Activated T-helper 9 cell treated with anti-CD3 and anti-CD28 coated beads, Interleukin-2, amount 50 U/mL, for 16 hours (primary cell): ENCODE measurements at regions not wholly inside any gene's neighbourhood (a gene's known extent, or its start where the extent isn't known, plus 50 kb on each side); places are given as distances from the start of the nearest gene placed in this dataset.

ENCODE experiments used
- DNase-seq: peaks from one replicate; pipeline ENCODE4 v3.0.0-alpha.2; 2020; ENCODE audit warnings: low read depth

DNA sequence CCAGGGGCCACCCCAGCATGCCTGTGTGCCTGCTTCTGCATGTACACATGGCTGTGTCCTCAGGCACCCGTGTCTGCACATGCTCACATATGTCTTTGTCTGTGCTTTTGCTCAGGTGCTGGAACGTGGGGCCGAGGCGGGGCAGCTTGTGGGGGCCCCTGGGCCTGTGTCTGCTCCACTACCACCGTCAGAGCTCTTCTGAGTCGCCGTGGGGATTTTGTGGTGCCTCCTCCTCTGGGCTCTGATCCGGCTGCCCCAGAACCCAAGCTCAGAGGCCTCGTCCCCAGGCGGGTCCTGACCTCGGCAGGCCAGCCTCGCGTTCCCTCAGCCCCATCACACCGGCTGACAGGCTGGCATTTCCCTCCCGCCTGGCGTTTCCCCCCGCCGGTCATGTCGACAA, 104.6 kb upstream of the ACTRT2 start:
- DNase-seq = no peak

DNA sequence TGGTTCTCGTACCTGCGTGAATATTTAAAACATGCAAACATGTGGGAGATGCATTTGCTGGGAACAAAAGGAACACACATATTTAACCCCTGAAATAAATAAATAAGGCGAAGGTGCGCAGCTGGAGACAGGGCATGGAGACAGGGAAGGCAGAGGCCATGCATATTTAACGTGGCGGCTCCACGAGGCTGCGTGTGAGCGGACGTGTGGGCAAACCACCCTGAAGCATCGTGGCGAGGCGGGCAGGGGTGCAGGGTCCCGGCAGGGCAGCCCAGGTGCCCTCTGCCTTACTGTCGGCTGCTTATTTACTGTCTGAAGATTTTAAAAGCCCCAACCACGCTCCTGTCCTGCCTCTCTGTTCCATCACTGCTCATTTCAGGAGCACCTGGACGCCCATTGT, 104.0 kb upstream of the ACTRT2 start:
- no peak for DNase-seq

GRCh38 chr1:2918441-2918840, 102.8 kb upstream of the ACTRT2 start:
- DNase-seq = no peak

- DNase-seq = no peak
These were observed 101.4 kb upstream of the ACTRT2 start for GRCh38 chr1:2919841-2920240.

DNA sequence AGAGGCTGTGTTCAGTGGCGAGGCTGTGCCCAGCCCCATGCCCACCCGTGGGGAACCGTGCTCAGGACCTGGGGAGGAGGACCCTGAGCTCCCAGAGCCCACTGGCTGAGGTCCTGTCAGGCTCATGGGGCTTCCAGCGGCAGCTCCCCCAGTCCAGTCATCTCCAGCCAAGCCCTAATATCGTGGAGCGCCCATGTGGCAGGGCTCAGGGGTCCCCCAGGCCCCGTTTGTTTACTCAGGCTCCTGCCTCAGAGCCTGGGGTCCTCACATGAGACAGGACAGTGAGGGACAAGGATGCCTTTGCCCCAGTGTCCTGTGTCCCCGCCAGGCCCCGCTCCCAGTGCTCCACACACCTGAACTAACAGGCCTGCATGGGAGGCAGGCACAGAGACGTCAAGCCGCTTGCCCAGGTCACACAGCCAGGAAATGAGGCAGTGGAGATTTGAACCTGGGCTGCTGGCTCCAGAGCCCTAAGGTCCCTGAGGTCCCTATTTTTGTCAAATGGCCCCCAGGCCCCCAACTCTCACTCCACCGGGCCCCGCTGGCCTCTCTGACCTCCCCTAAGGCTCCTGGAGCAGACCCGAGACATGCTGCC, 100.7 kb upstream of the ACTRT2 start:
- no peak for DNase-seq

- DNase-seq = peak; percentile 15
These were observed 99.1 kb upstream of the ACTRT2 start for GRCh38 chr1:2921970-2922686.

DNA sequence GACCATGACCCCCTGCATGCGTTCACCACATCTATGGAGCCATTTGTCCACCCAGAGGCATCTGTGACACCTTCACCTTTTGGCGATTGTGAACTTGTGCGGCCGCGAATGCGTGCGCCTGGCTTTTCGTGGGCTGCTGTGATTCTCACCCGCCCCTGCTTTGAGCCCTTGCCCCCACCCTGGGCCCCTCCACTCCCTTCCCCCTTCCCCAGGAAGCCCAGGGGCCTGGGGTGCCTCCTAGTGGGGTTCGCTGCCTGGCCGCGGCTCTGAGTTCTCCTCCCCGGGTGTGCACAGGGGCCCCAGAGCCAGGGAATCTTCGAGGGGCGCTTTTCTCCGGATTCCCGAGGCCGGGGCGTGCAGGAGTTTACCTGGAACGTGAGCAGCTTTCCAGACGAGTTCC, 97.9 kb upstream of the ACTRT2 start:
- no peak for DNase-seq

- no peak for DNase-seq
These were observed 96.0 kb upstream of the ACTRT2 start for GRCh38 chr1:2925291-2925690.

DNA sequence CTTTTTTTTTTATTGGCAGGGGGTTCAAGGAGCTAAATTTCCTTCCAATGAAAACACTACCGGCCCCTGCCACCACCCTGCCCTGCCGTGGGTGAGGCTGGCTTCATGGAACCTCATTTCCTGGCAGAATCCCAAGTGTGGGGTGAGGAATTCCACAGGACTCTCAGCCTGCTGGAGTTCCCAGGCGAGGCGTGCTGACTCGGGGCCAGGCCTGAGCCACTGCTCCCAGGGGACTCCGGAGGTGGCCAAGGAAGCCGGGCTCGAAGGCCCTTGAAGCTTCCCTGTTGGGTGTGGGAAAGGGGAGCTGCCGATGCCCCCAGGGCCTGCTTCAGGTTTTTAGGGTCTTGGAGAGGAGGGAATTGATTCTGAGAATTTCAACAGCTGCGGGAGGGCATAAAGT, 95.3 kb upstream of the ACTRT2 start:
- DNase-seq = no peak

DNA sequence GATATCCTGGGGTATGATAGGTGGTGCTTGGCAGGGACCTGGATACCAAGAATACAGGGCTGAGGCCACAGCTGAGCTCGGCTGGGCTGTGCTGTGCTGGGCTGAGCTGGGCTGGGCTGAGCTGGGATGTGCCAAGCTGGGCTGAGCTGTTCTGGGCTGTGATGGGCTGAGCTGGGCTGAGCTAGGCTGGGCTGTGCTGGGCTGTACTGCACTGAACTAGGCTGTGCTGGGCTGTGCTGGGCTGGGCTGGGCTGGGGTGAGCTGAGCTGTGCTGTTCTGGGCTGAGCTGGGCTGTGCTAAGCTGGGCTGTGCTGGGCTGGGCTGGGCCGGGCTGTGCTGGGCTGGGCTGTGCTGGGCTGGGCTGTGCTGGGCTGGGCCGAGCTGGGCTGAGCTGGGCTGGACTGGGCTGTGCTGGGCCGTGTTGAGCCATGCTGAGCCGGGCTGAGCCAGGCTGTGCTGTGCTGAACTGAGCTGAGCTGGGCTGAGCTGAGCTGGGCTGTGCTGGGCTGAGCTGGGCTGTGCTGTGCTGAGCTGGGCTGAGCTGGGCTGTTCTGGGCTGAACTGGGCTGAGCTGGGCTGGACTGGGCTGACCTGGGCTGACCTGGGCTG, 94.7 kb upstream of the ACTRT2 start:
- DNase-seq = no peak

- no peak for DNase-seq
These were observed 93.6 kb upstream of the ACTRT2 start for GRCh38 chr1:2927393-2928360.

GRCh38 chr1:2928366-2929325, 92.6 kb upstream of the ACTRT2 start:
- no peak for DNase-seq

- DNase-seq = no peak
These were observed 91.9 kb upstream of the ACTRT2 start for GRCh38 chr1:2929335-2929734.

DNA sequence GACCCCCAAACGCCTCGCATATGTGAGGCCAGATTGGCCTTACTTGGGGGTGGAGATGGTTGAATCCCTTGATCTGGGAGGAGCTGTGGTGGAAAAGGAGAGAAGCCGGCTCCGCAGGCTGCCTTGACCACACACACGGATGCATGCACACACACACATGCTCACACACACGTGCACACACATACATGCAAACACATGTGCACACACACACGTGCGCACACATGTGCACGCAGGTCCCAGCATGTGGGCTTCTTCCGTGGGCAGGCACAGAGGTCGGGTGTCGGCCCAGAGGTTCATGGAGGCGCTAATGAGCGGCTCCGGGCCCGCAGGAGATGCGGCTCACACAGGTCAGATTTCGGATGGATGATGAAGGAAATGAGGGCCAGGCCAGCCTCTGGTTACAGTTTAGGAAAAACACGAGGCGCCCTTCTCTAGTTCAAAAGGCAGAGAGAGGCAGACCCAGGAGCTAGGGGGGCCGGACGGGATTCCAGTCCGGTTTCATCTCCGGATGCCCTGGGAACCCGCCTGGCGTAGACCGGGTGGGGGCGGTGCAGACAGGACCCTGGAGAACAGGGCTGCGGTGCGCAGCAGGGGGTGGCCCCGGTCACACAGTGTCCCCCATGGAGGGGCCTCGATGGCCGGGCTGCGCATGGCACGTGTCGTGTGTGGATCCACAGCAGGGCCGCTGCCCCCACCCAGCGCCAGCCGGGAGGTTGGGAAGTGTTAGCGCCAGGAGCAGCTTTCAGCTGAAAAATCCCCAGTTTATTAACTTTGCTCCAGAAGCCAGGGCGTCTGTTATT, 91.1 kb upstream of the ACTRT2 start:
- no peak for DNase-seq

GRCh38 chr1:2930913-2931723, 90.1 kb upstream of the ACTRT2 start:
- no peak for DNase-seq

DNA sequence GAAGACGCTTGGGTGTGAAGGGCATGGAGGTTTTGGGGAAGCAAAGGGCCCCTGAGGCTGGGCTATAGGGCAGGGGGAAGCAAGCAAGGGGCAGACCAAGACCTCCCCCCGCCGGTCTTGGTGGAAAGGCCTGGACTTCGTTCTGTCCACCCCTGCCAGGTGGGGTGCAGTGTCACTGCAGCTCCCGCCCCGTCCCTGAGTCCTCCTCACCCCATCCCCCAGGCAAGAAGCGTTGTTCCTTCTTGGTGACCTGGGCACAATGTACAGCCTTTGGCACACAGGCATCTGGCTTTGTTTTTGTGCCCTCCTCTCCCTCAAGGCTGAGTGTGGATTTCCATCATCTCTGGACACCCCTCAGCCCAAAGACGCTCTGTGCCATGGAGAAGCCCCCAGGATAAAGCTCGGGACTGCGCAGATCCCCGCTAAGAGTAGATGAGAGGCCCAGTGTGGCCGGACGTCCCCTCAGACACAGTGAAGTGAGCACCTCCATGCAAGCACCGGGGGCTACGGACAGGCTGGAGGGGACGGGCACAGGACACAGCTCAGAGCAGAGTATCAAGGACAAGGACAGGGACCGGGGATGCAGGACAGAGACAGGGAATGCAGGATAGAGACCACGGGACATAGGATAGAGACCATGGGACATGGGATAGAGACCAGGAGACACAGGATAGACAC, 89.4 kb upstream of the ACTRT2 start:
- DNase-seq = no peak

DNA sequence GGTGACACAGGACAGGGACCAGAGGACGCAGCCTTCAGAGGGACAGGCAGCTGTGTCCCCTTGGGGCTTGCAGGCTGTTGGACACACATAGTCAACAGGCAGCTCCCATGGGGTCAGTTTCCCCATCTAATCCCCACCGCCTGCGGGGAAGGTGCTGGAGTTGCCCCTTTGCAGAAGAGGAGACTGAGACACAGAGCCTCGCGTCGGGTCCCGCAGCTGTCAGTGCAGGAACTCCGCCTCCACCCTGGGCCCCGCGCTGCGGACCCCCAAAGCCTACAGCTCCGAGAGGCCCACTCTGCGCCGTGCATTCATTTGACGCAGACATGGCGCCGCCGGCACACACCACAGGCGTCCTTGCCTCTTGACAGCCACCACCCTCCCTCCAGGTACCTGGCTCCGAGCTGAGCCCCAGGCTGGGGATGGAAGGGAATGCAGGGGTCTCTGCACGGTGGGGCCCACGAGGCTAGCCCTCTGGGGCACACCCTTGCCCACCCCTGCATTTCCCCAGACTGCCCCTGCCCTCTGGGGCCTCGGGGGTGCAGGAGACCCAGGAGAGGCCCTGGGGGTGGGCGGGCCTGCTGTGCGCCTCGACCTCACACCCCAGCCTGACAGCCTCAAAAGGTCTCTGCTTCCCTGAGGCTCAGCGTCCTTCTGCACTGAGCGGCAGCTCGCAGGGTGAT, 88.5 kb upstream of the ACTRT2 start:
- no peak for DNase-seq

GRCh38 chr1:2933431-2934155, 87.7 kb upstream of the ACTRT2 start:
- DNase-seq = no peak
